ENCODE measurements at regions not wholly inside any gene's neighbourhood (a gene's known extent, or its start where the extent isn't known, plus 50 kb on each side); places are given as distances from the start of the nearest gene placed in this dataset.
"Not testable (repeated sequence)": the region's sequence is repeated elsewhere in the genome, so short reads cannot be mapped to it uniquely, and the experiment has no call there.

- DNase-seq (ENCODE audit: low spot score); intact Hi-C loops (cut with DNase I): not testable (repeated sequence)
Observed at GRCh38 chr7:149991652-149992302, 118.0 kb downstream of the ATP6V0E2 start.

DNA sequence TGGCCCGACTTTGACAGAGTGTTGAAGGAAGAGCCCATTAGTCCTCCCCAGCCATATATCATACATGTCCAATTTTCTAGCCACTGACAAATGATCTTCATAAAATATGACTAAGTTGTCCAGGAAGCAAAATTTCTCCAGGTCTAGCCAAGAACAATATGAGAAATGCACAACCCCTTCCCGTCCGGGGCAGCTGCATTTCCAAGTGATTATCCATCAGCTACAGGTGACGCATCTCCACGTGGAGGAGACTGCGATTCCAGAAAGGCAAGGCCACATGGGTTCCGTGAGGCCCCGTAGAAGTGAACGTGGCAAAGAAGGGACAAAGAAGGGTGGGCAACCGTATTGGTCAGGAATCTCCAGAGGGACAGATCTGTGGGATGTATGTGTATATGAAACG, 118.6 kb downstream of the ATP6V0E2 start:
- intact Hi-C loops (cut with DNase I); DNase-seq (ENCODE audit: low spot score): not testable (repeated sequence)

DNA sequence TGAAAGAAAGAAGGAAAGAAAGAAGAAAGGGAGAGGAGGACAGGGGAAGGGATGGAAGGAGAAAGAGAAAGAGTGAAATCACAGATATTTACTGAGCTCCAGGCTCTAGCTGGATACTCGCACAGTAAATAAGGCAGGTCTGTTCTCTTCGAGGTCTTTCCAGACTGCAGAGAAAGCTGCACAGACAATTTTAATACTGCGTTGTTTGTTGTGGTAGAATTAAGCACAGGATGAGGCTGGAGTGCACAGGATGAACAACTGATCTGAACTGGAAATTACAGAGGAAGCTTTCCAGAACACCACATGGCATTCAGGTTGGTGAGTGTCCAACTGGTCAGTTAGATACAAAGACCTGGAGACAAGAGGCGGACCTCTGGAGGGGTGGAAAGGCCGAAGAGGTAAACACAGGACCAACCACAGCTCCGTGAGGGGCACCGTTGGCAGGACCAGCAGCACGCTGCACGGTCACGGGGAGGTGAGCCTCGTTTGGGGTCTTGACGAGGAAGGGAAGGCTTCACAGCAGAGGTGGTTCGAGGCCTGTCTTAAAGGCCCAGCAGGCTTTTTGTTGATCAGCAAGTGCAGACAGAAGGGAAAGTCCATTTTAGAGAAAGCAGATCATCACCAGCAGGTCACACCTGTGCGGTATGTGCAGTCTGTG, 121.7 kb downstream of the ATP6V0E2 start:
- intact Hi-C loops (cut with DNase I); DNase-seq (ENCODE audit: low spot score): not testable (repeated sequence)

GRCh38 chr7:150000780-150001599, 127.2 kb downstream of the ATP6V0E2 start:
- DNase-seq (ENCODE audit: low spot score); intact Hi-C loops (cut with DNase I): not testable (repeated sequence)

DNA sequence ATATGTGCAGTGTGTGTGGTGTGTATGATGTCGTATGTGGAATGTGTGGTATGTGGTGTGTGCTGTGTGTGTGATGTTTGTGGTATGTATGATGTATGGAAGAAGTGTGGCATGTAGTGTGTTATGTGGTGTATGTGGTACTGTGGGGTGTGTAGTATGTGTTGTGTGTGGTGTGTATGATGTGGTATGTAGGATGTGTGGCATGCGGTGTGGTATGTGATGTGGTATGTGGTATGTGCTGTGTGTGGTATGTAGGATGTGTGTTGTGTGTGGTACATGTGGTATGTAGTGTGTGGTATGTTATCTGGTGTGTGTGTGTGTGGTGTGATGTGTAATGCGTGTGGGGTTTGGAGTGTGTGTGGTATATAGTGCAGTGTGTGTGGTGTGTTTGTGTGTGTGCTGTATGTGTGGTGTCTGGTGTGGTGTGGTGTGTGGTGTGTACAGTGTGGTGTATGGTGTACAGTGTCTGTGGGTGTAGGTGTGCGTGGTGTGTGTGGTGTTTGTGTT, 129.6 kb downstream of the ATP6V0E2 start:
- intact Hi-C loops (cut with DNase I), result no loop called here
- no peak for DNase-seq (ENCODE audit: low spot score)

GRCh38 chr7:150003973-150004372, 130.2 kb downstream of the ATP6V0E2 start:
- intact Hi-C loops (cut with DNase I); DNase-seq (ENCODE audit: low spot score): not testable (repeated sequence)

- DNase-seq (ENCODE audit: low spot score); intact Hi-C loops (cut with DNase I): not testable (repeated sequence)
Observed at GRCh38 chr7:150004843-150005242, 131.1 kb downstream of the ATP6V0E2 start.

GRCh38 chr7:150009620-150010303, 136.0 kb downstream of the ATP6V0E2 start:
- intact Hi-C loops (cut with DNase I); DNase-seq (ENCODE audit: low spot score): not testable (repeated sequence)

GRCh38 chr7:150016651-150017189, 143.0 kb downstream of the ATP6V0E2 start:
- intact Hi-C loops (cut with DNase I); DNase-seq (ENCODE audit: low spot score): not testable (repeated sequence)

- intact Hi-C loops (cut with DNase I), result not testable (repeated sequence)
Observed at GRCh38 chr7:150020210-150020609, 146.4 kb downstream of the ATP6V0E2 start.

DNA sequence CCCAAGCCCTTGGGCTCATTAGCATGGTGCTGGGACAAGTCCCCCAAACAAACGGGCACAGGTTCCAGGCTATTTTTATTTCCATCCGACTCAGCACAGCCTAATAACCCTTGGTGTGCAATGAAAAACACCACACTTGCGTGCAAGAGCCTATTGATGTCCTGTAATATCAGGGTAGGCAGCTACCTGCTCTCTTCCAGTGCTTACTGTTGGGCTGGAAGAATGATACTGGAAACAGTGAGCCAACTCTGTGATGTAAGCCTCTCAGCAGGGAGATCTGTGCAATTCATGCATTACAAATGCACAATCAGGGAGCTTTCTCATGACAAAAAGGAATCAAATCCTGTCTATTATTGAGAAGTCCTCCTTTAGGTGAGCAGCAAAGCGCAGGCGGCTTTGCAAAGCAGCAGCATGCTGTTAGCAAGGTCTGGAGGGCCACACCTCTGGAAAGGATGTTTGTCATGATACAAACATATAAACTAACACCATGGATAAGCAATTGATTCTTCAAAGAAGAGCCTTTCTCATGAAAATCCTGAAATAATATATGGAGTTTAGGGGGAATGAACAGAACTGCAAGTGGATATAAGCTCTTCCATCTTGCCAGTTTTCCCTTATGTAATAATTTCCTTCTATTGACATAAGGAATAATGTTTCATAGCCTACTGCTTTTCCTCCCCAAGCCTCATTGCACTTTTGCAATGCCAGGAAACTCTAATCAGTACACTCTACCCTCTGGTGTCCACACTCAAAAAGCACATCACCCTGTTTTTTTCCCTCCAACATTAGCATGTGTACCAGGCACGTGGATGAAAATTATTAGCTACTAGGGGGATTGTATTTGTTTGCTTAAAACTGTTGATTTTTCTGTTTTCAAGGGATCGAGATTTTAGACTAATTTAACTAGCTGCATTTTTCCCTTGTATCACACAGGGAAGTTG, 151.1 kb downstream of the ATP6V0E2 start:
- DNase-seq (ENCODE audit: low spot score); intact Hi-C loops (cut with DNase I): not testable (repeated sequence)

More at GRCh38 chr7:150020210-150020609, 146.4 kb downstream of the ATP6V0E2 start:
- DNase-seq (ENCODE audit: low spot score), result not testable (repeated sequence)

DNA sequence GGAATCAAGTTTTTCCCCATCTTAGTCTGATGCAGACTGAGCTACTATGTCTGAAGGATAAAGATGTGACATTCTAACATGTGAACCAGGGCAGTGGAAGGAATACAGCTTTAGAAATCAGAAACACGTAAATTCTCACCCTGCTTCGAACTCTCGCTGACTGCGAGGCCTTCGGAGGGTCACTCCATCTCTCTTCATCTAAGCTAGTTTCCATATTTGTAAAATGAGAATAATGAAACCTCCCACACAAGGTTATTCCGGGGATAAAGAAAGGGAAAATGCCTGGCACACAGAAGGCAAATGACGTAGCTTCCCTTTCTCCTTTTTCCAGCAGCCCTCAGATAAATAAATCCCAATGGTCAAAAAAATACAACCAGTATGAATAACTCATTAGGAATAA, 152.0 kb downstream of the ATP6V0E2 start:
- DNase-seq (ENCODE audit: low spot score); intact Hi-C loops (cut with DNase I): not testable (repeated sequence)

DNA sequence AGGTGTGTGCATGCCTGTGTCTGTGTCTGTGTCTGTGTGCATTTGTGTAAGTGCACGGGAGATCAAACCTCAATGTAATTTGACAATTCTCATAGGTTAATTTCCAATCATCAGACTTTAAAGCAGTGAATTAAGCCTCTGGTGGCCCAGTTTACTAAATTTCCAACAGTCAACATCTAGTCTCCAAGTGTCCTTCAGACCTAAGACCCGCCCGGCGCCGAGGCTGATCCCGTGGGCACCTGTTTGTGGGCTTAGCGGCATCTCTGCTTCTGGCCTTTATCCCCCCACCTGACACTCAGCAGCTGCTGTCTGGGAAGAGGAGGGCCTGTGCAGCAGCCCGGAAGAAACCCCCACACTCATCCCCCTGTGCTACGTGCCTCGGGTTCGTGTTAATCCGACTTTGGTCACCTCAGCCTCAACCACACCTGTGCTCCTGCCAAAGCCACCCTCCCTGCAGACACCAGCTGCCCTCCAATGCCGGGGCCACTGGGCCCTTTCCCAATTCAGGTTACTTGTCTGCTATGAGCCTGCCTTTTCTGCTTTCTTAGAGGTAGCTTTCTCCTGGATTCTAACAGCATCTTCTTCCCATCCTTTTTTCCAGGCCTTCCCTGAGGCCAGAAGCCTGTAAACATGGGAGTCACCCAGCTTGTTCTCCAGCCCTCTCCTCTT, 154.7 kb downstream of the ATP6V0E2 start:
- intact Hi-C loops (cut with DNase I); DNase-seq (ENCODE audit: low spot score): not testable (repeated sequence)

- intact Hi-C loops (cut with DNase I); DNase-seq (ENCODE audit: low spot score): not testable (repeated sequence)
Observed at GRCh38 chr7:150029013-150029389, 155.2 kb downstream of the ATP6V0E2 start.

GRCh38 chr7:150031733-150032132, 158.0 kb downstream of the ATP6V0E2 start:
- intact Hi-C loops (cut with DNase I), result not testable (repeated sequence)

GRCh38 chr7:150033711-150034110, 159.9 kb downstream of the ATP6V0E2 start:
- not testable (repeated sequence) for DNase-seq (ENCODE audit: low spot score)

More at GRCh38 chr7:150031733-150032132, 158.0 kb downstream of the ATP6V0E2 start:
- not testable (repeated sequence) for DNase-seq (ENCODE audit: low spot score)

GRCh38 chr7:150035769-150036168, 162.0 kb downstream of the ATP6V0E2 start:
- intact Hi-C loops (cut with DNase I); DNase-seq (ENCODE audit: low spot score): not testable (repeated sequence)

More at GRCh38 chr7:150033711-150034110, 159.9 kb downstream of the ATP6V0E2 start:
- intact Hi-C loops (cut with DNase I), result not testable (repeated sequence)
